Nucleus accumbens (tissue), 56 donors: ENCODE measurements at regions not wholly inside any gene's neighbourhood (a gene's known extent, or its start where the extent isn't known, plus 50 kb on each side); places are given as distances from the start of the nearest gene placed in this dataset.
"Not testable (repeated sequence)": the region's sequence is repeated elsewhere in the genome, so short reads cannot be mapped to it uniquely, and the experiment has no call there.

Experiments used
- DNase-seq, 56 donors: peaks; one replicate each; lab custom pipeline; 2025; lab: John Stamatoyannopoulos, UW

DNA sequence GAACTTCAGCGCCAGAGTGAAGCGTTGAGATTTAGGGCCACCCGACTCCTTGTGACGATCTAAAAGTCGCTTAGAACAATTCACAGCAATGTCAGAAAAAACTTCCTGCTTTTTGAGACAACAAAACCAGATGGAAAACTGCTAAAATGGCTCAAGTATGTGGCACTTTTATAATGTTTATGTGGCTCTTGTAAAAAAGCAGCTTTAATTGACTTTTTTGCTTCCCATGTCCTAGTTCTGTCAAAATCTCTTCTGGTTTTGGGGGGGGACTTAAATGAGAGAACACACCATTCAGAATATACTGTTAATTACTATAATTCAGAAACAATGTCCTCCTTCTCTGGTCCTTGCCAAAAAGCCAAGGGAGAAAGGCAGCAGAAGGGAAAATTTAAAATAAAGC lies 154.7 kb upstream of the LSM14A start:
- no peak for DNase-seq

DNA sequence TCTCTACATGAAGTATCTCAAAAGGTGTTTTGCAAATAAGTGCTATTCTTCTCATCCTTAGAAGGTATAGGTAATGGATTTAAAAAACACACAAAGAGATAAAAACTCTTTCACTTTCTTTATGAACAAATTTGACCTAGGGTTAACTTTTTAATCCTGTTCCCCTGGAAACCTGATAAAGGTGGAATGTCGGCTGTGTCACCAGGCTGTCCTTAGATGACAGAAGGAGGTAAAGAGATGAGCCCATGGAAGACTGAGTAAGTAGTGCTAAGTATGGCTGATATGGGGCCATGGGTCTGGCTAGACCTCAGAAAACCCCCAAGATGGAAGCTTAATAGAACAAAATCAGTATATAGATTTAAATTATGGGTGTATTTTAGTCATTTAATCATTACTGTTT lies 153.8 kb upstream of the LSM14A start:
- no peak for DNase-seq

DNA sequence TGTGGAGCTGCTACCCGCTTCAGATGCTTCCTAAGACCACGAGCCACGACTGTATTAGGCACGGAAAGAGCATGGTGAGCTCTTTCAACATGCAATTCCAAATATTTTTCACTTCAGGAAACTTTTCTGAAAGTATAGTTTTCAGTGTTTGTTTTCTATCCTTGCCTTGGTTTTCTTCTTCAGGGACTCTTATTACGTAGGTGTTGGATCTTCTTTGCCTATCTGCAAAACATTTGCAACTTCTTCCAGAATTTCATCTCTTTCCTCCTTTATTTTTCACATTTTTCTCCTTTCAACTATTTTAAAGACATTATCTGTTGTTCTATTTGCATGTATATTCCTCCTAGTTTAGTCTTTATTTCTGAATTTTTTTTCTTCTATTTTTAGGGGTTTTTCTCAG lies 148.9 kb upstream of the LSM14A start:
- no peak for DNase-seq

DNA sequence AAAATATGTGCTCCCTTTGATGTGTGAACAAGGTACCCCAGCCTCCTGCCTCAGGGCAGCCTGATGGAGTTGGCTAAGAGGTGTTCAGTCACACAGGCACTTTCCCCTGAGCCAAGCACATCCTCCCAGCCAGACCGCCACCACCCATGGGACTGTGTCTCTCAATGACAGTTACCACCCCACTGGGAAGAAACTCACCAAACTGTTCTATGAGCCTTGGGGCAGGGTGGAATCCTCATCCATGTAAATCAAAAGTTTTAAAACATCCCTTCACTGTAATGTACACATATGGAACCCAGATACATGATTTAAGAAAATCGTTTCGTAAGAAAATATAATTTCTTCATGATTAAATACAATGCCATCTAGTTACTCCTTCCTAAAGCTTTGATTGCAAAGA lies 138.4 kb upstream of the LSM14A start:
- DNase-seq: no peak

DNA sequence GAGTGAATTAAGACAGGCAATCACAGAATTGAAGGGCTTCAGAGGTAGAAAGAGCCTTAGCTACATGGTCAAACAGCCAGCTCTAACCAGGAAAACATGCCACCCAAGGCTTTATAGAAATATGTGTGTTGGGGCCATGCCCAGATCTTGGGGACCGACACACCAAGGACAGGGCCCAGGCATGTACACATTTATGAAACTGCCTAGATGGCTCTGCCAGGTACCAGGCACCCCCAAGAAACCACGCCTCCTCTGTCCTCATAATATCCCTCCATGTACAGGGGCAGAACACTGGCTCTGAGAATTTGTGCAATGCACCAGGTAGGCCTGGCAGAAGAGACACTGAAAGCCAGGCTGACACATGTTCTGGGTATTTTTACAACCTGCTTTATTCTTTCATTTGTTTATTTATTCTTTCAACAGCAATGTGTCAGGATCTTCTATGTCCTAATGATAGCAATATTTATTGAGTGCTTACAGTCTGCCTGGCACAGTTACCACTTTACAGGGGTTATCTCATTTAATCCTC lies 137.9 kb upstream of the LSM14A start:
- no peak for DNase-seq

DNA sequence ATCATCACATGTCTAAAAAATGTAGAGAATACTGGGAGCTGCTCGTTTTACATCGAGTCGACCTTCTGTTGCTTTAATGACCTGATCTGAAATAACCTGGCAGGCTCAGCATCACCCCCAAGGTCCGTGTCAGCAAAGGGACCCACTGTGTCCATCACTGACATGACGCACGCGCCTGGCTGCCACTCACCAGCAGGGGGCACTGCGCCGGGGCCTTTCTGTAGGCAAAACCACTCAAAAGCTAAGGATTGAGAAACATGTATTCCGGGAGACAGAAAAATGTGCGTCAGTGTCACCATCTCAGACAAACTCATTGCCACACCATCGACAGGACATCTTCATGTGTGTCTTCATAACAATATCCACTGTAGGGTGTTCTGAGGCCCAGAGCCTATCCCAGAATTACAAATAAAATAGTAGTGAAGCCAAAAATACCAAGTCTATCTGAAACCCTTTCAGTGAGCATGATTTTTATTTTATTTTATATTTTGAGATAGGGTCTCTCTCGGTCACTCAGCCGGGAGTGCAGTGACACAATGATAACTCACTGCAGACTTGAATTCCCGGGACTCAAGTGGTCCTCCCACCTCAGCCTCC lies 130.3 kb upstream of the LSM14A start:
- peak in 46 of 56 donors; percentile 1 to 82 (median 24) for DNase-seq

DNA sequence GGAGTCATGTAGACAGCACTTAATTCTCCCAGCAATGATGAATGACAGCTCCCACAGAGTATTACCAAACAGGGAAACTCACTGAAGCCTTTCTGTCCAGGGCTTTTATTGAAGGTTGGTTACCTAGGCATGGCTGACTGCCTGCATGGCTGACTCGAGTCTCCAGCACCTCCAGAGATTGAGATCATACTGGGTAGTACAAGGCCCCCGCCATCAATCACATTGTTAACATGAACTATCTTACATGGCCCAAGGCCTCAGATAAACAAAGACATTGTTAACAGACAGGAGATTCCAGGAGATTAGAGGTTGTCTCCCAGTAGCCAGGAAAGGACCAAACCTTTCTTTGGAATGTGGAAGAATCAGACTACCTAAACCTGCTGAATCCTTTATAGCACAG lies 128.3 kb upstream of the LSM14A start:
- DNase-seq: no peak

DNA sequence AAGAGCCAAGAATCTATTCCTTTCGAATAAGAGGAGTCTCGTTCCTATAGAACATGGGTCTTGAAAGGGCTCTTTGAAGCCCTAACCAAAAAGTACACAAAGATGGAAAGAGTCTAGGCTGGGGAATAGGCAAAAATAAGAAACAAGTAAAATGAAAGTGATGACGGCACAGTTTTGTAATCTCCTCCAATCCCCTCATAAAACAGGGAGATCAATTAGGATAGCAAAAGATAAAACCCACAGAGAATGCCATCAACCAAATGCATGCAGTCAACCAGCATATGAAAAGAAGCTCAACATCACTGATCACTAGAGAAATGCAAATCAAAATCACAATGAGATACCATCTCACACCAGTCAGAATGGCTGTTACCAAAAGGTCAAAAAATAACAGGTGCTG lies 122.4 kb upstream of the LSM14A start:
- no peak for DNase-seq

DNA sequence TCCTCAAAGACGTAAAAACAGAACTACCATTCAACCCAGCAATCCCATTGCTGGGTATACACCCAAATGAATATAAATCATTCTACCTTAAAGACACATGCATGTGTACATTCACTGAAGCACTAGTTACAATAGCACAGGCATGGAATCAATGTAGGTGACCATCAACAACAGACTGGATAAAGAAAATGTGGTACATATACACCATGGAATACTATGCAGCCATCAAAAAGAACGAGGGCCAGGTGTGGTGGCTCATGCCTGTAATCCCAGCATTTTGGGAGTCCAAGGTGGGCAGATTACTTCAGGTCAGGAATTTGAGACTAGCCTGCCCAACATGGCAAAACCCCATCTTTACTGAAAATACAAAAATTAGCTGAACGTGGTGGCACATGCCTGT lies 121.9 kb upstream of the LSM14A start:
- not testable (repeated sequence) for DNase-seq

DNA sequence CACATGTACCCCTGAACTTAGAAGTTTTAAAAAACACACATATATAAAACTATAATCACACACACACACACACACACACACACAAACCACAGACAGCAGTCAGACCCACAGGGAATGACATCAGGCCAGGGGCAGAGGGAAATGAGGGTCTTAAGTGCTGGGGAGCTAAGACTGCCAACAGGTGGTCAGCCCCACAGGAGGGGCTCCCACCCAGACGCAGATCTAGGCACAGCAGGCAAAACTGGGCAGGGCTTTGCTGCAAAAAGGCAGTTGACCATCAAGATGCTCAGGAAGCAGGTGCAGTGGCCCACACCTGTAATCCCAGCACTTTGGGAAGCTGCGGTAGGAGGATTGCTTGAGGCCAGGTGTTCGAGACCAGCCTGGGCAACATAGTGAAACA lies 121.0 kb upstream of the LSM14A start:
- no peak for DNase-seq

DNA sequence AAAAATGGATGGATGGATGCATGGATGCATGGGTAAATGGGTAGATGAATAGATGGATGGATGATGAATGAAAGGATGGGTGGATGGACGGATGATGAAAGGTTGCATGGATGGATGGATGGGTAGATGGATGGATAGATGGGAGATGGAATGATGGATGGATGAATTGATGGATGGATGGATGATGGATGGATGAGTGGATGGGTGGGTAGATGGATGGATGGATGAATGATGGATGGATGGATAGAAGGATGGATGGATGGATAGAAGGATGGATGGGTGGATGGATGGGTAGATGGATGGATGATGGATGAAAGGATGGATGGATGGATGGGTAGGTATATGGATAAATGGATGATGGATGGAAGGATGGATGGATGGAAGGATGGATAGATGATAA lies 115.1 kb upstream of the LSM14A start:
- DNase-seq: no peak

DNA sequence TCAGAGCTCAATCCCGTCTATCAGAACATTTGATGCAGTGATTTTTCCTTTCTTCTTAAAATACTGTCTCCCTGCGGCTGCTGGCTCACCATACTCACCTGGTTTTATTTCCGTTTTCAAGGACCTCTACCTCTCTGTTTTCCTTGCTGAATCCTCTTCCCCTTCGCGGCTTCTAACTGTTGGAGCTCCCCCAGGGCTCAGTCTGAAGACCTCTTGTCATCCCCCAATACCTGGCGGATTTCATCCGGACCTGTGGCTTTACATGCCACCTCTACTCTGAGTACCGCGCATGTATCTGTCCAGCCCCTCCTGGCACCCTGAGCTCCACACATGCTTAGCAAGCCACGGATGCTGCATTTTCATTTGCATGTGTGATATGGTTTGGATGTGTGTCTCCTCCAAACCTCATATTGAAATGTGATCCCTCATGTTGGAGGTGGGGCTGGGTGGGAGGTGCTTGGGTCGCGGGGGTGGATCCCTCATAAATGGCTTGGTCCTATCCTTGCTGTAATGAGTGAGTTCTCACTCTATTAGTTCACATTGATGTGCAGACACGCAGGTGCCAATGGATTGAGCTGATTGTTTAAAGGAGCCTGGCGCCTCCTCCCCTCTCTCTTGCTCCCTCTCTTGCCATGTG lies 106.2 kb upstream of the LSM14A start:
- DNase-seq: no peak

DNA sequence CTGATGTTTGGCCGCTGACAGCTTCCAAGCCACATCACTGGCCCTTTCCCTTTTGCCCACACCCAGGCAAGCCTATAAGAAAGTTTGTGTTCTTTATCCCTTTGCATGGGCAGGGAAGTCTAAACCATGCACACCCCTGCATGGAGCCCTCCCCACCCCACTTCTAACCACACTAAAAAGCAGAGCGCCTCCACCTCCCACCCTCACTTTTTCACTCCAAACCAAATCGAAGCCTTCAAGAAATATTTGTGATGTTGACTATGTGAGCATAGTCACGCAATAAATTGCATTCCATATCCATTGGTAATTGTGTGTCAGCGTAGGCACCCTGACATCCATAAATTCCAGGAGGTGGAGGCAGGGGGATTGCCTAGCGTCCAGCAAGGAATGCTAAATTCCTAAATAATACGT lies 104.4 kb upstream of the LSM14A start:
- no peak for DNase-seq

DNA sequence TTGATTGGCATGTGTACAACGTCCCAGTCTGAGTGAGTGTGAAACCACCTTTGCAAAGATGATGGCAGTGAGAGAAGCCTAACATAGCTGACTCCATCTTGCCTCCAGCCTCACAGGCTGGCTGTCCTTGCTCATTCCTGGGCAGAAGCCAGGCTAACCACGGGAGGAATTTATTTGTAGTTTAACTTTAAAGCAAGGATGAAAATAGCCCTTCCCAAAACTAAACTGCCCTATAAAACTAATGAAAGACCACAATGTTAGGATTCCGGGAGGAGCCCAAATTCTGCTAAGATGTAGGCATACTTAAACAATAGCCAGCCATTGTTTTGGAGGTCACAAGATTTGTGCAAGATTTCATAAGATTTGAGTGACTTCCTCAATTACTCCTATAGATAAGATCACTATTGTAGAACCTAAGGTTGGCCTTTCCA lies 96.6 kb upstream of the LSM14A start:
- no peak for DNase-seq

DNA sequence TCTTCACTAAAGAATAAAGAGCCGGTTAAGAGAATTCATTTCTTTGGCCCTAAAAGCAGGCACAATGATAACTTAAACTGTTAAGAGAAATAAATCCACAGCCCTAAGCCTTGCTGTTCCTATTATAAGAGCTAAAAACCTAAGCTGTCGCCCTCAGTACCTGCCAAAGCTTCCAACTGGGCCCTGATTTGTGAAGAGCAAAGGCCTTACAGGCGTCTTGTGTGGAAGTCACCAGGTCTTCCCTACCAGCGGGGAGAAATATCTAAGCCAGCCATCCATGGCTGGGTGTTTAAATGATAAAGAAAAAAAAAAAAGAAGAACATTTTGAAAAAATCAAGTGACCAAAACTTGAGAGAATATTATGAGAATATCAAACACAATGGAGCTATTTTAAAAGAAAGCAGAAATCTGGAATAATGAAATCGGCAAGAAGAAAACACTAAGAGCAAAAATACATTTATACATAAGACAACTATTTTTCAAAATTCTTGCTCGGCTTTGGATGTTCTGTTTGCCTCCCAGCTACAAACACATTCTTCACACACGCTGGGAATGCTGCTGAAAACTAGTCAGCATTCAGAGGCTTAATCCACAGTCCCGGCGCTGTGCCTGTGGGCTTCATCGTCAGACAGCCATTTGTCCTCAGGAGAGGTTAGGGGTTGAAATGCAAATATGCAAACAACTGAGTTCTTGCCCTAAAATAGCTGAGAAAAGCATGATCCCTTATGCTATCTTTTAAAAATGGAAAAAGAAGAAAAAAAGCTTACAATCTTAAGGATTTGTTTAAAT lies 89.8 kb upstream of the LSM14A start:
- DNase-seq: peak in 4 of 56 donors; percentile 4 to 23 (median 10)

DNA sequence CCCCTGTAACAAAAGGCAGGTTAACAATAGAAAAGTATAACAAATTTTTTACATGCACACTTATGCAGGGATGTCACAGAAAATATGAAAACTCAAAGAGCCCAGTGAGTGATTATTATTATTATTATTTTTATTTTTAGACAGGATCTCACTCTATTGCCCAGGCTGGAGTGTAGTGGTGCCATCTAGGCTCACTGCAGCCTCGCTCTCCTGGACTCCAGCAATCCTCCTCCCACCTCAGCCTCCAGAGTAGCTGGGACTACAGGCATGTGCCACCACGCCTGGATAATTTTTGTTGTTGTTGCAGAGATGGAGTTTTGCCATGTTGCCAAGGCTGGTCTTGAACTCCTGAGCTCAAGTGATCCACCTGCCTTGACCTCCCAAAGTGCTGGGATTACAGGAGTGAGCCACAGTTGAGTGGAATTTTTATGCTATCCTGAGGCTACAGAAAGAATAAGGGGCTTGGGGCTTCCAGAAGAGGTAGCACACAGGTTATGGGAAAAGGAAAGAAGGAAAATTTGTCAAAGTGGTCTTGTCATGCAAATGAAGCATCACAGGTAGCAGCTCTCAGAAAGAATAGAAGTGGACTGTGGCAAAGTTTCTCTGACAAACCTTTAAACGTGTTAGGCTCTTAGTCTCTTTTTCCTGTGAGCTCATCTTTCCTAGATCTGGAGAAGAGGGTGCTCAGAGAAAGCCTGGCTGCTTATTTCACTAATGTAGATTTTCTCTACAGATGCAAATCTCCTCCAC lies 87.7 kb upstream of the LSM14A start:
- DNase-seq: no peak

DNA sequence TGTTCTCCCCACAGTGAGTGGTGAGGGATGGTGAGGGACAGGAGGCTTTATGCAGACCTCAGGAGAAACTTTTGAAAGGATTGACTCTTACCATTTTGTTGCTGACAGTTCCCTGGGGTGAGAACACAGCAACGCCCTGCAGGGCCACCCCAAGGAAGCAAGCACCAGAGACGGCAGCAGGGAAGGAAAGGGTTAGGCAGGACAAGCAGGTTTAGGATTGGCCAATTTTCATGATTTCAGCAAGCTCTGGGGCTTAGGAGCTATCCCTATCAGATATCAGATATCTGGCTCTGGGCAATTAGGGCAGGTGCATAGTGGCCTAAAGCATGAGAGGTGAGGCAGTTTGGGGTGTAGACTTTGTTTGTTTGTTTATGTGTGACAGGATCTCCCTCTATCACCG lies 87.0 kb upstream of the LSM14A start:
- DNase-seq: no peak

DNA sequence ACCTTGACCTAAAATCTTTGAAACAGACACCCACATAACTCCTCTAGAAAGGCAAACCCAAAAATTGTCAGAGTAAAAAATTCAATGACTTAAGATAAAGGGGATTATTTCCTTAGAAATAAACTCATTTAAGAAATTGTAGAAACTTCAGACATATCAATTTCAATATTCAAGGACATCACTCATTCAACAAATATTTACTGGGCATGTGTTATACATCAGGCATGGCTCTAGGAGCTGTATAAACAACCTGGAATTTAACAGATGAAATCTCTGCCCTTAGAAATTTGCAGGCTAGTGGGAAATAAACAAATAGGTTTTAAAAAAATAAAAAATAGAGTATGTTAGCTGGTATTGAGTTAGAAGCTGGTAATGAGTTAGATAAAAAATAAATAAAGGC lies 84.0 kb upstream of the LSM14A start:
- no peak for DNase-seq

DNA sequence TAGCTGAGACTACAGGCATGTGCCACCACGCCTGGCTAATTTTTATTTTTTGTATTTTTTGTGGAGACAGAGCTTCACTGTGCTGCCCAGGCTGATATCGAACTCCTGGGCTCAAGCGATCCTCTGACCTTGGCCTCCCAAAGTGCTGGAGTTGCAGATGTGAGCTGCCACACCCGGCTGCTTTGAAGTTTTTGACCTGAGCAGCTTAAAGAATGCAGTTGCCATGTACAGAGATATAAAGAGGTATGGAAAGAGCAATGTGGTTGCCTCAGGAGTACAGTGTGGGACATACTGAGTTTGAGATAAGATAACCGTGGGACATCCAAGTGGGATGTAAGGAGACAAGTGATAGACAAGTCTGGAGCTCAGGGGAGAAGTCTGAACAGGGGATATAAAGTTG lies 82.7 kb upstream of the LSM14A start:
- DNase-seq: no peak

DNA sequence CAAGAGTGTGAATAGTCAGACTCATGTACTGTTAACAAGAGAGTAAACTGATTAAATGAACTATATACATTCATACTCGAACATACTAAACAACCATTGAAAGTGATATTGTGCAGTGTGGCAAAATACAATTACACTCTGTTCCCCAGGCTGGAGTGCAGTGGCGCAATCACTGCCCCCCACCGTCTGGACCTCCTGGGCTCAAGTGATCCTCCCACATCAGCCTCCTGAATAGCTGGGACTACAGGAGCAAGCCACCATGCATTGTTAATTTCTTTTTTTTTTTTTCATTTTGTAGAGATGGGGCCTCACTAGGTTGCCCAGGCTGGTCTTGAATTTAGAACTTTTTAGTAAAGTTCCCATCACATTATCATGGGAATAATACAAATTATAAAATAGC lies 77.3 kb upstream of the LSM14A start:
- DNase-seq: no peak

DNA sequence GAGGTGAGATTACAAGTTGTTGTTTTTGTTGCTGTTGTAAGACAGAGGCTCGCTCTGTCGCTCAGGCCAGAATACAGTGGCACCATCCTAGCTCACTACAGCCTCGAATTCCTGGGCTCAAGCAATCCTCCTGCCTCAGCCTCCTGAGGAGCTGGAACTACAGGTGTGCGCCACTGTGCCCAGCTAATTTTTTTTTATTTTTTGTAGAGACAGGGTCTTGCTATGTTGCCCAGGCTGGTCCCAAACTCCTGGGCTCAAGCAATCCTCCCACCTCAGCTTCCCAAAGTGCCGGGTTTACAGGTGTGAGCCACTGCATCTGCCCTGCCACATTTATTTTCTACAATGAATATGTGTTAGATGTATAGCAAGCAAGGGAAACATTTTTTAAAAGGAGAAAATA lies 76.9 kb upstream of the LSM14A start:
- DNase-seq: not testable (repeated sequence)
